ENCODE measurements at regions not wholly inside any gene's neighbourhood (a gene's known extent, or its start where the extent isn't known, plus 50 kb on each side); places are given as distances from the start of the nearest gene placed in this dataset.

DNA sequence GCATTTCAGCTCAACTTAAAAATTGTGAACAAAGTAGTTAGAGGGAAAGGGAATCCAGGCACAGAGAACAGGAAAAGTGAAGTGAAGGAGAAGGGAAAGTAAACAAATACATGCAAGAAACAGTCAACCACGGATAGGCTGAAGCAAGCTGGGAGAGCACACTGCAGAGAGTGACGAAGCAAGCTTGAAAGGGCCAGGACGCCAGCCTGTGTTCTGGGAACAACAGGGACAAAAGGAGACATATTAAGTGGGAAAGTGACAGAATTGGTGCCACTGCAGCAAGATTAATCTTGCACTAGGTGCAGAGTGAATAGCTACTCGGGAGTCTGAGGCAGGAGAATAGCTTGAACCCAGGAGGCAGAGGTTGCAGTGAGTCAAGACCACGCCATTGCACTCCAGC, 197.3 kb downstream of the SOX11 start:
- CTCF ChIA-PET = no interaction called here
- POLR2A ChIA-PET = no interaction called here

GRCh38 chr2:5894355-5894754, 202.2 kb downstream of the SOX11 start:
- ChIA-PET POLR2A (no interaction called here), CTCF (no interaction called here)
- in situ Hi-C loops (cut with HindIII; ENCODE audit: low pct_unique_long_range_greater_than_20kb, low sequenced_read_pairs) = no loop called here
- no TSS peak for BruUV-seq (replicated peaks)
- Histone ChIP-seq H3K4me1 (ENCODE audit: control insufficient read depth, insufficient read depth, low read length) (no peaks in the 10 kb centered on the region), H3K36me3 (ENCODE audit: control insufficient read depth, insufficient read depth, low read length) (no peaks in the 10 kb centered on the region), H3K4me3 (ENCODE audit: low read depth in 2 of 2, low read length in 2 of 2) (no peak overlapping the region), H3K27me3 (ENCODE audit: control insufficient read depth, insufficient read depth, low read length) (no peaks in the 10 kb centered on the region), H3K27ac (ENCODE audit: low read length) (no peak overlapping the region), H3K9me3 (ENCODE audit: control insufficient read depth, insufficient read depth, low read depth, low read length) (no peaks in the 10 kb centered on the region)
- TF ChIP-seq SIN3A (IDR thresholded peaks at IDR 0.05; ENCODE audit: borderline replicate concordance, insufficient read depth, low read depth, low read length) = no peak
- TF ChIP-seq TCF7L2 (IDR thresholded peaks at IDR 0.05; ENCODE audit: low read depth, low read length) = no peak
- no peak for TF ChIP-seq REST (IDR thresholded peaks at IDR 0.05; ENCODE audit: insufficient read depth in 1 of 2, low read depth in 2 of 2, low read length in 1 of 2)
- TF ChIP-seq POLR2AphosphoS5 (IDR thresholded peaks at IDR 0.05; ENCODE audit: low read depth, low read length) = no peak
- no peak for TF ChIP-seq CTCF (IDR thresholded peaks at IDR 0.05)
- intact Hi-C loops (cut with micrococcal nuclease; ENCODE audit: unreplicated experiment) = no loop called here
- DNase-seq (ENCODE audit: low read depth, low spot score) (no peak), ATAC-seq (no peak)

More for the DNA sequence above, 197.3 kb downstream of the SOX11 start:
- Histone ChIP-seq H3K36me3 (ENCODE audit: control insufficient read depth, insufficient read depth, low read length) (no peaks in the 10 kb centered on the region), H3K27me3 (ENCODE audit: control insufficient read depth, insufficient read depth, low read length) (no peaks in the 10 kb centered on the region), H3K4me3 (ENCODE audit: low read depth in 2 of 2, low read length in 2 of 2) (no peak overlapping the region), H3K9me3 (ENCODE audit: control insufficient read depth, insufficient read depth, low read depth, low read length) (no peaks in the 10 kb centered on the region), H3K4me1 (ENCODE audit: control insufficient read depth, insufficient read depth, low read length) (no peaks in the 10 kb centered on the region), H3K27ac (ENCODE audit: low read length) (no peak overlapping the region)
- intact Hi-C loops (cut with micrococcal nuclease; ENCODE audit: unreplicated experiment) (no loop called here), in situ Hi-C loops (cut with HindIII; ENCODE audit: low pct_unique_long_range_greater_than_20kb, low sequenced_read_pairs) (no loop called here)
- DNase-seq (ENCODE audit: low read depth, low spot score) = no peak
- TF ChIP-seq TCF7L2 (IDR thresholded peaks at IDR 0.05; ENCODE audit: low read depth, low read length) (no peak), REST (IDR thresholded peaks at IDR 0.05; ENCODE audit: insufficient read depth in 1 of 2, low read depth in 2 of 2, low read length in 1 of 2) (no peak), CTCF (IDR thresholded peaks at IDR 0.05) (no peak), POLR2AphosphoS5 (IDR thresholded peaks at IDR 0.05; ENCODE audit: low read depth, low read length) (no peak), SIN3A (IDR thresholded peaks at IDR 0.05; ENCODE audit: borderline replicate concordance, insufficient read depth, low read depth, low read length) (no peak)
- BruUV-seq (replicated peaks) = no TSS peak
- ATAC-seq = no peak
